Memory B cell (primary cell): ENCODE measurements at regions not wholly inside any gene's neighbourhood (a gene's known extent, or its start where the extent isn't known, plus 50 kb on each side); places are given as distances from the start of the nearest gene placed in this dataset.
"Not testable (repeated sequence)": the region's sequence is repeated elsewhere in the genome, so short reads cannot be mapped to it uniquely, and the experiment has no call there.

ENCODE experiments used
- ATAC-seq: fragments of 150-1000 bp; cut with Tn5 transposase; 2 replicates; pipeline ENCODE4 v1.10.0; 2021; ENCODE audit warnings: low read depth, mild to moderate bottlenecking, moderate library complexity
- DNase-seq, 2 donors: peaks; one replicate each; pipeline ENCODE4 v3.0.0; 2022; ENCODE audit warnings: low spot score in 2 of 2
- H3K27ac Mint-ChIP-seq: one replicate; pipeline ENCODE4 v1.8.0; 2022; ENCODE audit warnings: mild to moderate bottlenecking, moderate library complexity, mixed read lengths
- H3K27me3 Mint-ChIP-seq: one replicate; pipeline ENCODE4 v1.8.0; 2022; ENCODE audit warnings: mixed read lengths
- H3K36me3 Mint-ChIP-seq: one replicate; pipeline ENCODE4 v1.8.0; 2022; ENCODE audit warnings: mild to moderate bottlenecking, mixed read lengths
- H3K4me1 Mint-ChIP-seq: one replicate; pipeline ENCODE4 v1.8.0; 2022; ENCODE audit warnings: mixed read lengths
- H3K4me3 Mint-ChIP-seq: one replicate; pipeline ENCODE4 v1.8.0; 2022; ENCODE audit warnings: mild to moderate bottlenecking, moderate library complexity, mixed read lengths
- H3K9me3 Mint-ChIP-seq: one replicate; pipeline ENCODE4 v1.8.0; 2022; ENCODE audit warnings: mixed read lengths

GRCh38 chrX:71822314-71822713 lies 59.2 kb downstream of the CXorf49B start:
- H3K36me3 Mint-ChIP-seq = not testable (repeated sequence)

GRCh38 chrX:71823391-71824057 lies 60.4 kb downstream of the CXorf49B start:
- Mint-ChIP-seq H3K27ac (no peak overlapping the region), H3K9me3 (no peaks in the 10 kb centered on the region), H3K4me3 (no peak overlapping the region), H3K4me1 (no peaks in the 10 kb centered on the region), H3K36me3 (no peaks in the 10 kb centered on the region), H3K27me3 (peaks cover 2% of the 10 kb centered on the region)
- DNase-seq (no peak), ATAC-seq (no peak)

More at GRCh38 chrX:71822314-71822713, 59.2 kb downstream of the CXorf49B start:
- ATAC-seq, H3K4me1 Mint-ChIP-seq, H3K9me3 Mint-ChIP-seq, DNase-seq, H3K27ac Mint-ChIP-seq, H3K27me3 Mint-ChIP-seq, H3K4me3 Mint-ChIP-seq: not testable (repeated sequence)

GRCh38 chrX:71828086-71828485 lies 64.9 kb downstream of the CXorf49B start:
- peaks cover 2% of the 10 kb centered on the region for H3K27me3 Mint-ChIP-seq
- ATAC-seq (no peak), DNase-seq (no peak)
- H3K9me3 Mint-ChIP-seq = peaks cover 10% of the 10 kb centered on the region
- H3K27ac Mint-ChIP-seq = no peak overlapping the region
- H3K36me3 Mint-ChIP-seq = peaks cover 2% of the 10 kb centered on the region
- no peak overlapping the region for H3K4me3 Mint-ChIP-seq
- H3K4me1 Mint-ChIP-seq = no peaks in the 10 kb centered on the region

GRCh38 chrX:71838092-71838491 lies 72.6 kb upstream of the NHSL2 start:
- H3K4me3 Mint-ChIP-seq, H3K9me3 Mint-ChIP-seq, H3K36me3 Mint-ChIP-seq, ATAC-seq, H3K4me1 Mint-ChIP-seq, H3K27ac Mint-ChIP-seq, H3K27me3 Mint-ChIP-seq, DNase-seq: not testable (repeated sequence)

GRCh38 chrX:71846429-71846828 lies 64.2 kb upstream of the NHSL2 start:
- H3K4me3 Mint-ChIP-seq = no peak overlapping the region
- peaks cover 2% of the 10 kb centered on the region for H3K27me3 Mint-ChIP-seq
- H3K27ac Mint-ChIP-seq = no peak overlapping the region
- no peaks in the 10 kb centered on the region for H3K36me3 Mint-ChIP-seq
- no peak for DNase-seq
- H3K4me1 Mint-ChIP-seq = no peaks in the 10 kb centered on the region
- H3K9me3 Mint-ChIP-seq = no peaks in the 10 kb centered on the region
- ATAC-seq = no peak

- Mint-ChIP-seq H3K4me3 (no peak overlapping the region), H3K4me1 (no peaks in the 10 kb centered on the region), H3K9me3 (no peaks in the 10 kb centered on the region), H3K27ac (no peak overlapping the region), H3K27me3 (no peaks in the 10 kb centered on the region), H3K36me3 (no peaks in the 10 kb centered on the region)
- ATAC-seq (no peak), DNase-seq (no peak)
These were observed 58.5 kb upstream of the NHSL2 start for GRCh38 chrX:71852182-71852581.

- no peaks in the 10 kb centered on the region for H3K36me3 Mint-ChIP-seq
- DNase-seq (peak; percentile 0 to 12), ATAC-seq (no peak)
- H3K27me3 Mint-ChIP-seq = peaks cover 2% of the 10 kb centered on the region
- peaks cover 4% of the 10 kb centered on the region for H3K4me1 Mint-ChIP-seq
- no peaks in the 10 kb centered on the region for H3K9me3 Mint-ChIP-seq
- H3K27ac Mint-ChIP-seq = no peak overlapping the region
- no peak overlapping the region for H3K4me3 Mint-ChIP-seq
These were observed 51.0 kb upstream of the NHSL2 start for GRCh38 chrX:71859637-71860036.
